NCI-H526 treated with DMSO at 0.1 percent for 48 hours (cell line): ENCODE measurements at regions not wholly inside any gene's neighbourhood (a gene's known extent, or its start where the extent isn't known, plus 50 kb on each side); places are given as distances from the start of the nearest gene placed in this dataset.
"Not testable (repeated sequence)": the region's sequence is repeated elsewhere in the genome, so short reads cannot be mapped to it uniquely, and the experiment has no call there.

Source experiments
- DNase-seq: peaks from one replicate; lab custom pipeline; 2025; lab: John Stamatoyannopoulos, UW

DNA sequence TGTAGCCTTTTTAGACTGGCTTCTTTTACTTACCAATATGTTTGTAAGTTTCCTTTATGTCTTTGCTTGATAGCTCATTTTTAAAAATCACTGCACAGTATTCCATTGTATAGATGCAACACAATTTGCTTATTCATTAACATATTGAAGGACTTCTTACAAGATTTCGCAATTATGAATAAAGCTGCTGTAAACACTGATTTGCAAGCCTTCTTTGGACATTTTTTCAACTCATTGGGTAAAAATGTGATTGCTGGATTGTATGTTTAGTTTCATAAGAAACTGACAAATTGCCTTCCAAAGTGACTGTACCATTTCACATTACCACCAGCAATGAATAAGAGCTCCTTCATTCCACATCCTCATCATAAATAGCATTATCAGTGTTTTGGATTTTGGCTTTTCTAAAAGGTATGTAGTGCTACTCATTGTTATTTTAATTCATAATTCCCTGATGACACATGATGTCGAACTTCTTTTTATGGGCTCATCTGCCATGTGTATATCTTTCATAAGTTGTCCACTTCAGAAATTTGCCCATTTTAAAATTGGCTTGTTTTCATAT is 80.7 kb downstream of the TFAP2B start:
- no peak for DNase-seq

DNA sequence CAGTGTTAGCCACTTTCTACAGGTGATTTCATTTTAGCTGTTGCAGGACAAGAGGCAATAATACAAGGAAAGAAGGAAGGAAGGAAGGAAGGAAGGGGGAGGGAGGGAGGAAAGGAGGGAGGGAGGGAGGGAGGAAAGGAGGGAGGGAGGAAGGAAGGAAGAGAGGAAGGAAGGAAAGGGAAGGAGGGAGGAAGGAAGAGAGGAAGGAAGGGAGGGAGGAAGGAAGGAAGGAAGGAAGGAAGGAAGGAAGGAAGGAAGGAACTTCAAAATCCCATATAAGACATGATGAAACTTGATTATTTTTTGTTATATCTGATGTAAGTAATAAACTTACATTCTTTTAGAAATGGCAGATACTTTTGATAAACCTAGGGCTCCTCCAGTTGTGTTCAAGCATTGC is 83.6 kb downstream of the TFAP2B start:
- DNase-seq, result no peak

DNA sequence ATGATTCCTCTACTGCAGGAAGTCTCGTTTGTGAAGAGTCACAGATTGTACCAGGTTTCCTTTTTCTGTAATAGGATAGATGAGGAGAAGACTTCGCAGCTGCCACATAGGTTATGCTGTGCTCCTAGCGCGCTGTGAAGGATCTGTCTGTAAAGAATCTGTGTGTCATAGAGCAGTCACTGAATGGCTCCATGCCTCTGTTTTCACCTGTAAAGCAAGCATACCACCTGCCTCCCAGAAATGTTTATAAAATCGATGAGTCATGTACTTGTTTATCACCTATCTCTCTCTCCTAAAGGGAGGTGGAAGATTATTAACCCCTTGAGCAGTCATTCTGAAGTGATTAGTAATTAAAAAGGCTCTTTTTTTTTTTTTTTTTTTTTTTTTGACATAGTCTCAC is 86.6 kb downstream of the TFAP2B start:
- DNase-seq, result peak; percentile 48

DNA sequence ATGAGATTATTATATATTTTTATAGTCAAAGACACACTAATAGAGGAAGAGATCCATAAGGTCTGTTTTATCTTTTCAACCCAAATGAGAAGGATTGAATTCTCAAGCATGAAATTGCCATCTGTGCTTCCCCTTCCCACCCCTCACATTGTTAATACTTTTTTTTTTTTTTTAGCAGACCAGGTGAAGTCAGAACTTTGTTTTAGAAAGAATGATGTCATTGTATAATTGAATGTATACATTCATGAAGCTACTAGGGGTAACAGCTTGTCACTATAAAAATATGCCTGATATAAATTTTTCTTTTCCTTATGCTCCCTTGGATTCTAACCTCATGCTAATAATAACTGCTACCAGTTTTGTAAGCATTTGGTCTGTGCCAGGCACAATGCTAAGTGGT is 88.9 kb downstream of the TFAP2B start:
- DNase-seq, result no peak

DNA sequence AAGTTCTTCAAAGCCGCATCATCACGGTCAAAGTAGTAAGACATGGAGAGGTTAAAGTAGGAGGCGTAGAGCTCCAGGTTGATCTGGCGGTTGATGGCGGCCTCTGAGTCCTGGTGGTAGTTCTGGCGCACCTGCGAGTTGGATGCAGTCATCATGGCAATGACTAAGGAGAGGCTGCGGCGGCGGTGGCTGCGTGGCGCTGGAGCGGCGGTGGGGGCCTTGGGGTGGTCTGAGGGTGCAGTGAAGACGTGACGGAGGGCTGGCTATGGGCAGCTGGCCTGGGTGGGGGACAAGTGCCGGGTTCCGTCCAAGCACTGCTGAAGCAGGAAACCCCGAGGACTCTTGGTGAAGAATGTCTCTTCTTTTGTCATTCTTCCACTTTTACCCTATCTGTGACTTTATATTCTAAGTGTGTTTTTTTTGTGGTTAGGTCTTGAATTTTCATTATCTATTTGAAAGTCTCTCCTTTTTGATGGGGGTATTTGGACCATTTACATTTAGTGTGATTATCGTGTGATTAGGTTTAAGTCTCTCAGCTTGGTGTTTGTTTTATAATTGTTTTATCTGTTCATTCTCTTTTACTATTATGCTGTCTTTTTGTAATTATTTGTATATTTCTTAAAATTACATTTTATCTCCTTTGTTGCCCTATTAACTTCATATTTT is 94.6 kb downstream of the TFAP2B start:
- no peak for DNase-seq

DNA sequence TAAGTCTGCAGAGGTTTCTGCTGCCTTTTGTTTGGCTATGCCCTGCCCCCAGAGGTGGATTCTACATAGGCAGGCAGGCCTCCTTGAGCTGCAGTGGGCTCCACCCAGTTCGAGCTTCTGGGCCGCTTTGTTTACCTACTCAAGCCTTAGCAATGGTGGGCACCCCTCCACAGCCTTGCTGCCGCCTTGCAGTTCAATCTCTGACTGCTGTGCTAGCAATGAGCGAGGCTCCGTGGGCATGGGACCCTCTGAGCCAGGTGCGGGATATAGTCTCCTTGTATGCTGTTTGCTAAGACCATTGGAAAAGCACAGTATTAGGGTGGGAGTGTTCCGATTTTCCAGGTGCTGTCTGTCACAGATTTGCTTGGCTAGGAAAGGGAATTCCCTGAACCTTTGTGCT is 102.7 kb downstream of the TFAP2B start:
- DNase-seq, result not testable (repeated sequence)

DNA sequence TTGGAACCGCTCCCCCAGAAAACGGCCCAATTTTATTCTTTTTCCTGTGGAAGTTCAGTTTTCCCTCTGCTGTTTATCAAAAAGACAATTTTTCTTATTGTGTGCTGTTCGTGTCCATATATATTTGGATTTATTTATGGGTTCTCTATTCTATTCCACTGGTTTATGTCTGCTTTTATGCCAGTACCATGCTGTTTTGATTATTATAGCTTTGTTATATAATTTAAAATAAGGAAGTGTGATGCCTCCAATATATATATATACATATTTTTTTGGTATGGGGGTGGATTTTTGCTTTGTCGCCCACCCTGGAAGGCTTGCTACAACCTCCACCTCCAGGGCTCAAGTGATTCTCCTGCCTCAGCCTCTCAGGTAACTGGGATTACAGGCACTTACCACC is 103.3 kb downstream of the TFAP2B start:
- DNase-seq, result no peak

DNA sequence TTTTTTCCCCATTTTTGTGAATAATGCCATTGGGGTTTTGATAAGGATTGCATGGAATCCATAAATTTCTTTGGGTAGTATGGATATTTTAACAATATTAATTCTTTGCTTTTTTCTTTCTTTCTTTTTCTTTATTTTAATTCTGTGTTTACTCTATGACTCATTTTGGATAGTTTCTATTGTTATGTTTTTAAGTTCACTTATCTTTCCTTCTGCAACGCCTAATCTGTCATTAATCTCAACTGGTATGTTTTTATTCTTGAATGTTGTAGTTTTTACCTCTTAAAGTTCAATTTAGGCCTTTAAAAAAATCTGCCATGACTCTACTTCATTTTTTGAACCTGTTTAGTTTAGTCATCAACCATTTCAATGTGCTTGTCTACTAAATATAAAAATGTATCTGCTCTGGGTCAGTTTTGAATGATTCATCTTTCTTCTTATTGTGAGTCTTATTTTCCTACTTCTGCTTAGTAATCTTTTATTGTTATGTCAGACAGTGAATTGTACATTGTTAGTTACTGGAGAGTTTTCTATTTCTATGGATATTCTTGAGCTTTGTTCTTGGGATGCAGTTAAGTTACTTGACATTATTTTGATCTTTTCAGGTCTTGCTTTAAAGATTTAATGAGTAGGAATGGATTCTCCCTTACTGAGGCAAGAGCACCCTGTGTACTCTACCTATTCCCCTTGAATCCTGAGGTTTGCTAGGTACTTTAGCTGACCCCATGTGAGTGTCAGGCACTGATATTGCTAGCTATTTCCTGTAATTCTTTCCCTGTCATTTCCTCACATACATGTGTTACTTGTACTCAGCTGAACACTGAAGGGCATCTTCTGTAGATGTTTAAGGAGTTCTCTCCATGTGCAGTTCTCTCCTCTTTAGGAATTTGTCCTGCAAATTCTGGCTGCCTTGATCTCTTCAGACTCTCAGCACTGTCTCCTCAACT is 104.2 kb downstream of the TFAP2B start:
- no peak for DNase-seq

DNA sequence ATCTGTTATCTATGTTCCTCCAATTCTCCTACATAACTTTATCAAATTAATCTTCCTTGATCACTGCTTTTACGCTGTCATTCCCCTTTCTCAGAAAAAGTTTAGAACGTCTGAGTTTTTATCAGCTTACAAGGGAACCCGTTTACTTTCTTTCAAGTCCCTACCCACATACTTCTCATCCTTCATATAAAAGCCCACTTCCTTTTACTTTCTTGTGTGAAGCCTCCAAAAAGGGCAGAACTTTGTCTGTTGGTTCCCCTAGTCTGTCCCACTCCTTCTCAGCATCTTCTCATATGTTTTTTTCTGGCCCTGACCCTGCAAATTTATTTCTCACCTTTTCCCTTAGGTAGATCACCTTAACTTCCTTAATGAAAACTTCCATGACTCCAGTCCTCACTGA is 106.1 kb downstream of the TFAP2B start:
- DNase-seq, result no peak

DNA sequence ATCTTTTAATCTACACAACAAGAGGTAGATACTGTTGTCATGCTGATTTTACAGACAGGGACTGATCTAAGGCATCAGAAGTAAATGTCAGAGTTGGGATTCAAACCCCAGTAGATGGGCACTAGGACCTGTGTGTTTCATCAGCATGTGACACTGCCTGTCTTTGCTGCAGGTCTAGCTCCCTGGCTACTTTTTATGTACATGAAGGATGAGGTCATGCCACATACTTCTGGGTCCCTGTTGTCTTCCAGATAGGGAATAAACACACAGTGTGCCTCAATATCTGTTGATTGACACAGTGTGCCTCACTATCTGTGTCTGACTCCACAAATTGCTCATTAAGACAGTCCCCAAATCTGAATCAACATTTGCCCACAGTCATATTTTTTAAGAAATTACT is 106.9 kb downstream of the TFAP2B start:
- no peak for DNase-seq

DNA sequence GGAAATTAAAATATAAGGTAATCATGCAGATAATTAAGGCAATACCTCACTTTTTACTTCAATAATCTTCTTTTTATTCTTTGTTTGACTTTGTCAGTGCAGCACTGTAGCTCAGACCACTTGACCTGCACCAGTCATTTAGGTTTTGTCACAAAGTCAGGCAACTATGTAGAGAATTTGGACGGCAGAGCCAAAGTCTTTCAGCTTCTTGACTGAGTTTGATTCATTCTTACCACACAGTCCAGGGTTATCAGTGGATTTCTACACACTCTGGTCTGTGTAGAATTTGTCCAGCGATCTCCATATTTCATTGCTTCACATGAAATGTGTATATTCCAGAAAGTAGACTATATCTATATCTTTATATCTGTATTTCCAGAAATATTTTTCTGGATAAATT is 107.3 kb downstream of the TFAP2B start:
- no peak for DNase-seq

DNA sequence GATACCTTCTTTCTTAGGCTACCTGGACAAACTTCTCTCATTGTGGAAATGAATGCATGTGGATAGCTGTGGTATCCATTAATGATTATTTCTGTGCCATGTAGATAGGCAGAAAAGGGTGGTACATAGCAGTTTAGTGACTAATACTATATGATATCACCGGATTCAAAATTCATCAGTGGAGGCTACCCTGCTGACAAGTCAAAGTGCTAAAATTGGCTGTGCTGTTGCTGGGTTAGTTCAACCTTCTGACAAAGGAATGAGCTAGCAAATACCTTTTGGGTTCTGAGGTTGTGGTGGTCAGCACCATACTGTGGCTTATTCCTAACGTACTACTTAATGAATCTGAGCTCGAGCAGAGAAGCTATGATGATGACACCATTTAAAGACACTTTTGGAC is 109.1 kb downstream of the TFAP2B start:
- no peak for DNase-seq

DNA sequence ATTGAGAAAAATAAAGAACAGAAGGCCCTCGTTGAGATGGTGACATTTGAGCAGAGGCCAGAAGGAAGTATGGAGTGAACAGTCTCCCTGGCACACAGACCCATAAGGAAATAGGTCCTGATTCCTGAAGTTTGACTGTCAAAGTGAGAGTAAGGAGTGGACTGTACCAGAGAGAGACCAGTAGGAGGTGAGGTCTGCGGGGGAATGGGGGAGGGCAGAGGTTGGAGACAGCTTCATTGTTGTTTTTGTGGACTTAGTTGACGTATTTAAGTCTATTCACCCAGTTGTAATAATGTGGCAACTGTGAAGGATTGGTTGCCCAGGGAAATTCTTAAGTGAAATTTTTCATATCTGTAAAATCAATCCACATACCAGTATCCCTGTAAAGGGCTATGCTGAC is 110.7 kb downstream of the TFAP2B start:
- no peak for DNase-seq

DNA sequence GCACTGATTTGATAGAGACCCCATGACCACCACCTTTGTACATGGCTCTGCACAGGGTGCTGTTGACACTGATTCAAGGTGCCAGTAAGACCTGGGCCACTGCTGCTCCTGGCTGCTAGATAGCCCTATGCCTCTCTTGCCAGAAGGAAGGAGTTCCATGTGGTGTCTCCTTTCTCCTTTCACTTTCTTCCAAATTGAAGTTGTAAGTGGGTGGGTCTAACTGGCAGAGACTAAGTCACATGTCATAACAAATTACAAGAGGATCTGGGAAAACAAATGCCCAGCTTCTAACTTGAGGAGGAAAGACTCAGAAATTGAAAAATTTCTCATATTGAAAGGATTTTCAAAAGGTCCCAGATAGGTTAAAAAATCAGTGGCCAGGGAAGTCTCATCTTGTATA is 116.8 kb downstream of the TFAP2B start:
- DNase-seq, result no peak

DNA sequence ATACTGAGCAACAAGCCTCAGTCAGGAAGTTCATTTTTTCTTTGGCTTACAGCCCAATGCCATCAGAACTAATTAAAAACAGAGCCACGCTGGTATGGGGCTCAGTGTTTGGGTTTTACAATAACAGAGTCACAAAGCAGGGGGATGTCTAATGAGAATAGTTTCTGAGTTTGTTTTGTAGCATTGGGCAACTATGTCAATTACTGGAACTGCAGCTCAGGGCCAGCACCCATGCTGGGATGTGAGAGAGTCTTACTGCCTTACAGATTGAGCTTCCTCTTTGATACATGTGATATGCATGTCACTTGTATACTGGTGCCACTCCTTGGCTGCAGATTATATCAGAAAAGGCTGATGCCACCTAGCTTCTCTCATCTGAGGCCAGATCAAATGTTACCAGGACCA is 117.6 kb downstream of the TFAP2B start:
- DNase-seq, result no peak

DNA sequence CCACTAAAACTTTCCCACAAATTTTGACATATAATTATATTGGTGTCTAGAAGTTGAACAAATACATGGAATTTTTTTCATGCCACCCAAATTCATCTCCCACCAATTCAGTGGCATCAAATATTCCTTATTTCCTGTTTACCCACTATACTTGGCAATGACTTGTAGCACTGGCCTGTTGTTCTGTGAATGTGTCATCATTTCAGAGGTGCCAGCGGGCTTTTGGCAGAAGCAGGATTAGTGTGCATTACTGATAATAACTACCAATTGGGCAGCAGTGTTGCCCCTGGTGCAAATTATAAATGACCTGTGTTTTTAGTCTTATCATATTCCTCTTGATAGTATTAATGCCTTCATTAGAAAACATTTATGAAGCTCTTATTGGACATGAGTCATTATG is 121.3 kb downstream of the TFAP2B start:
- DNase-seq, result no peak

DNA sequence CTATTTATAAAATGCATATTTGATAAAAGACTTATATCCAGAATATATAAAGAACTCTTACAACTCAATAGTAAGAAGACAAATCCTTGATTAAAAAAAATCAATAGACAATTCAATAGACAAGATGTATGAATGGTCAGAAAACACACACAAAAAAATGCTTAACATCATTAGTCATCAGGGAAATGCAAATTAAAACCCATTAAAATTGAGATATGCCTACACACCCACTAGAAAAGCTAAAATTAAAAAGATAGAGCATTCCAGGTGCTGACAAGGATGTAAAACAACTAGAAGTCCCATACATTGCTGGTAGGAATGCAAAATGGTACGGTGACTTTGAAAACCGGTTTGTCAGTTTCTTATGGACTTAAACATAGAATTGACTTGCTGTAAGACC is 127.1 kb downstream of the TFAP2B start:
- DNase-seq, result no peak

DNA sequence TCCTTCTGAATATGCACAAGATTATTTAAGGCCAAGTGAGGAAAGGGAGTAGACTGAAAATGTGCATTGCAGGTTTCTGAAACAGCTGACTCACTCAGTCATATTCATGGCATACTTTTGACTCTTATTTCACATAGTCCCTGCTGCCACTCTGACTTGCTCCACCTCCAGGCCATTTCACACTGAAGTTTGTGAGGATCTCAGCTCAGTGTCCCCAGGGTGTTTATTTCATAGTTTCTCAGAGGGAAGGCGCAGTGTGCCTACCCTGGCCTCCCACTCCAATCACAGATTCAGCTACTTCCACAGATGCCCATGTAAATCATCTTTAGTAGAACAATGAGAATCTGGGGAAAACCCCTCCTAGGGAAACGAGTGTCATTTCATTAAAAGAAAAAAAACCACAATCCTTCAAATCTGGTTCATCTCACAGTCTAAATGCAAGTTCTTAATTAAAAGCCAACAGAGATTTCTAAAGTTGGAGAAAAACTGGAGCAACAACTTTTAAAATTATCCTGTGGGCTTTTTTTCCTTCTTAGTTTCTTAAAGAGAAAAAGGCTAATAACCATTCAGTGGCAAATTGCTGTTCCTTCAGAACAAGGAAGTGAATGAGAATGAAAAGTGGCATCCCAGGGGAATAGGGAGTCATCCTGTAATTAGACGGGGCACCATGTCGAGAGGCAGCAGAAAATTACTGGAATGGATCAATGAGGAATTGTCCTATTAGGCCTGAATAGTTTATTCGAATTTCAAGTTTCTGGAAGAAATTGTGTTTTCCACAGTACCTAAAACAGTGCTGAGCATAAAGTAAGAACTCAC is 133.6 kb downstream of the TFAP2B start:
- no peak for DNase-seq

DNA sequence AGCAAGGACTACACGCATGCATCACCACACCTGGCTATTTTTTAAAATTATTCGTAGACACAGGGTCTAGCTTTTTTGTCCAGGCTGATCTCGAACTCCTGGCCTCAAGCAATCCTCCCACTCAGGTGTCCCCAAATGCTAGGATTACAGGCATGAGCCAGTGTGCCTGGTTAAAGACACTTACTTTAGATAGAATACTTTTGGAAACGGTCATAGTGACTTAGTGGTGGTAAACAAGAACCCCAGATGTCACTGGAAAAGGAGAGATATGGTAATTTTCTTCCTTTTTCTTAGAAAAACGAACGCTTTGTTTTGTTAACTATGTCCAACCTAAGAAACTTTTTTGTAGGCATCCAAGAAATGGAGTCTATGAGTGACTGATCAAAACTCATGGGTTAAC is 137.3 kb downstream of the TFAP2B start:
- no peak for DNase-seq

DNA sequence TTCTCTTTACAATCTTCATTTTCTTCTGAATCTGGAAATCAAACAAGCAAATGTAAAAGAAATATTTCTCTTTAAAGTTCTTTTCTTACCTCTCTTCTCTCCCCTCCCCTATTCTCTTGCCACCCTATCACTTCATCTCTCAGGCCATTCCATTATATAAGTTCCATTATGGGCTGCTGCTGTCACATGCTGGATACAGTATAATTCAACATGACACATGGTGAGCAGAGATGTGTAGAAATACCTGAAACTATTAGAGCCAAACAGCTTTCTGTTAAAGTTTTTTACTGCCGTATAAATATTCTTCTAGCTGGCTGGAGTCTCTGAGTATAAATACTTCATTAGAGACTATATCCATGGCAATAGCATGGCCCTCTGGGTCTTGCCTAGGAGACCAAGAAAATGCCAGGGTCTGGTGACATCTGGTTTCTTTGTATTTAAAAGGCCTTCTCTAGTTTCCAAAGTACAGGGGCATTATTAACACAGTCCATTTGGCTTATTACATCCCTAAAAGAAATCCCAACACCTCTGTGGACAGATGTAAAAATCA is 139.6 kb downstream of the TFAP2B start:
- no peak for DNase-seq

DNA sequence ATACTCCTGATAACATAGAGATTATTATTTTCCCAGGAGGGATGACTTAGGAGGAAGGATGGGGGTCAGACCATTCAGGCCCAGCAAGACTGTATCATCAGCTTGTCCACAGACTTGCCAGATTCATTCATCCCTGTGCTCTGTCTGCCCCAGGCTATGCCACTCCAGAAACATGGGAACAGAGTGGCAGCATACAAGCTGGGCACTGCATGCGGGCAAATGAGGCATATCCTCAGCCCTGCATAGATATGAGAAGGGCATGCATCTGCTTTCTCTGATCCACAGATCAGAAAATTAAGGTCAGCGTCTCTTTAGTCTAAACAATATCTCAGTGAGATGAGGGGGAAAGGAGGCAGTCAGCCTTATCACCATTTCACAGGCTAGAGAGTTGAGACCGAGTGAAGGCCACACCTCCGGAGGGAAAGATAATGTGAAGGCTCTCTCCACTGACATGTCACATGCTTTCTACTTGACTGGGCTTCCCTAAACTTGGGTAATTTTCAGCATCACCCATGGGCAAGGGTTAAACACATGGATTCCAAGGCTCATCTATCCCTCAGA is 140.5 kb downstream of the TFAP2B start:
- no peak for DNase-seq

DNA sequence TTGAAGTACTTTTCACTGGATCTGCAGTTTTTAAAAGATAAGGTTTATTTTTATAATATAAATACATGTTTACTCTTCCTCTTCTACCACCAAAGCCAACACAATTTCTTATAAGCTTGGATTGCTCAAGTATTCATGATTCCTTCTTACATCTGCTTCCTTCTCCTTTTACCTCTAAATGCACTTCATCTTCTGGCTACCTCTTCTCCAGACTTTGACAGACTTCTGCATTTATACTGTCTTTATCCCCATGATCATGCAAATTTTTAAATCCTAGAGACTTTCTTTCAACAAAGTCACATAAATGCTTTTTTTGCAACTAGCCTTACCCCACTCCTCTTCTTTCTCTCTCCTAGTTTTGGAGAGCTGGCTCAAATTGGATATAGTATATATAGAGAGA is 142.9 kb downstream of the TFAP2B start:
- no peak for DNase-seq
